ENCODE measurements at regions not wholly inside any gene's neighbourhood (a gene's known extent, or its start where the extent isn't known, plus 50 kb on each side); places are given as distances from the start of the nearest gene placed in this dataset.

- TF ChIP-seq CTCF (conservative IDR thresholded peaks at IDR 0.05; ENCODE audit: low read depth, low read length), result no peak
- no peak overlapping the region for H3K4me3 ChIP-seq (ENCODE audit: low read depth, low read length)
- no peak for DNase-seq (ENCODE audit: low read depth)
Observed at GRCh38 chr11:97019754-97020153, 629.9 kb downstream of the JRKL start.

- H3K4me3 ChIP-seq (ENCODE audit: low read depth, low read length), result no peak overlapping the region
- TF ChIP-seq CTCF (conservative IDR thresholded peaks at IDR 0.05; ENCODE audit: low read depth, low read length), result no peak
- DNase-seq (ENCODE audit: low read depth), result no peak
Observed at GRCh38 chr11:97022955-97023354, 633.1 kb downstream of the JRKL start.

- no peak for TF ChIP-seq CTCF (conservative IDR thresholded peaks at IDR 0.05; ENCODE audit: low read depth, low read length)
- H3K4me3 ChIP-seq (ENCODE audit: low read depth, low read length), result no peak overlapping the region
- no peak for DNase-seq (ENCODE audit: low read depth)
Observed at GRCh38 chr11:97028836-97029406, 639.1 kb downstream of the JRKL start.

GRCh38 chr11:97033178-97033577 lies 643.4 kb downstream of the JRKL start:
- DNase-seq (ENCODE audit: low read depth), result no peak
- TF ChIP-seq CTCF (conservative IDR thresholded peaks at IDR 0.05; ENCODE audit: low read depth, low read length), result no peak
- H3K4me3 ChIP-seq (ENCODE audit: low read depth, low read length), result no peak overlapping the region

GRCh38 chr11:97048481-97048880 lies 658.7 kb downstream of the JRKL start:
- H3K4me3 ChIP-seq (ENCODE audit: low read depth, low read length), result no peak overlapping the region
- no peak for DNase-seq (ENCODE audit: low read depth)
- no peak for TF ChIP-seq CTCF (conservative IDR thresholded peaks at IDR 0.05; ENCODE audit: low read depth, low read length)

GRCh38 chr11:97060184-97060583 lies 670.4 kb downstream of the JRKL start:
- H3K4me3 ChIP-seq (ENCODE audit: low read depth, low read length), result no peak overlapping the region
- DNase-seq (ENCODE audit: low read depth), result no peak
- no peak for TF ChIP-seq CTCF (conservative IDR thresholded peaks at IDR 0.05; ENCODE audit: low read depth, low read length)

- no peak for DNase-seq (ENCODE audit: low read depth)
- TF ChIP-seq CTCF (conservative IDR thresholded peaks at IDR 0.05; ENCODE audit: low read depth, low read length), result no peak
- H3K4me3 ChIP-seq (ENCODE audit: low read depth, low read length), result no peak overlapping the region
Observed at GRCh38 chr11:97069160-97069559, 679.3 kb downstream of the JRKL start.
